Limb (tissue), 2 donors: ENCODE measurements at regions not wholly inside any gene's neighbourhood (a gene's known extent, or its start where the extent isn't known, plus 50 kb on each side); places are given as distances from the start of the nearest gene placed in this dataset.

Experiments
- DNase-seq, 2 donors: peaks; one replicate each; pipeline ENCODE4 v3.0.0-alpha.2; 2016; ENCODE audit errors: extremely low spot score in 2 of 2

GRCh38 chr16:87240211-87241136, 76.7 kb downstream of the C16orf95 start:
- DNase-seq = no peak

- no peak for DNase-seq
These were observed 75.9 kb downstream of the C16orf95 start for GRCh38 chr16:87241137-87241771.

- no peak for DNase-seq
These were observed 73.7 kb downstream of the C16orf95 start for GRCh38 chr16:87243478-87243877.

- DNase-seq = no peak
These were observed 72.5 kb downstream of the C16orf95 start for GRCh38 chr16:87244636-87245197.

- no peak for DNase-seq
These were observed 71.7 kb downstream of the C16orf95 start for GRCh38 chr16:87245511-87245910.

- DNase-seq = no peak
These were observed 70.7 kb downstream of the C16orf95 start for GRCh38 chr16:87246269-87247065.

GRCh38 chr16:87248714-87249113, 68.5 kb downstream of the C16orf95 start:
- no peak for DNase-seq

- DNase-seq = no peak
These were observed 67.8 kb downstream of the C16orf95 start for GRCh38 chr16:87249425-87249824.

- no peak for DNase-seq
These were observed 66.7 kb downstream of the C16orf95 start for GRCh38 chr16:87250431-87250960.

- DNase-seq = no peak
These were observed 64.8 kb downstream of the C16orf95 start for GRCh38 chr16:87252269-87252970.
